ENCODE measurements at regions not wholly inside any gene's neighbourhood (a gene's known extent, or its start where the extent isn't known, plus 50 kb on each side); places are given as distances from the start of the nearest gene placed in this dataset.

DNA sequence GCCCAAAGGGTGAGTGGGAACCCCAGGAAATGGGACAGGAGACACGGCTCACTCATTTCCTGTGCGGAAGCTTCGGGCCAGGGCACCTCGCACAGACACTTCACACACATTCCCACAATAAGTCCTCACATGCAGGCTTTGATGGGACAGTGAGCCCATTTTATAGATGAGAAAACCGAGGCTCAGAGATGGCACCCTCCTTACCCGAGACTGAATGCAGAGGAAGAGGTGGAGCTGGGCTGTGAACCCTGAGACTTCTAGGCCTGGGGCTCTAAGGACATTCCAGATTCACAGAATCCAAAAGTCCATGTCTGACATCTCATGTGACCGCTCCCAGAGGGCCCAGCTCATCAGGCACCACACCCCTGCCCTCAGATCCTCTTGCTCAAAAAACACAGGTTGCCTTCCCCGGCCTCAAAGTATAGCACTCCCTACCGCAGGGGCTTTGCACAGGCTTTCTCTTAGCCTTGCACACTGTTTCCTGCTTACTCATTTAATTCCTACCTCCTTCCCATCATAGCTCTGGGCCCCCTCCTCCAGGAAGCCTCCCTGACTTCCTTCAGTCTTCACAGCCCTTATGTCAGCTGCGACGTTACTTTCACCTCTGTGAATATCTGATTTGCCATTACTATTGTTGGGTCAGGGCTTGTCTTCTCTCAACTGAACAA, 57.1 kb upstream of the TCF20 start:
- TF ChIP-seq RAD21 (IDR thresholded peaks at IDR 0.05; ENCODE audit: low read depth) (no peak), ZBTB7A (IDR thresholded peaks at IDR 0.05; ENCODE audit: low read depth) (no peak)
